Astrocyte (in vitro differentiated cells and primary cell): ENCODE measurements at regions not wholly inside any gene's neighbourhood (a gene's known extent, or its start where the extent isn't known, plus 50 kb on each side); places are given as distances from the start of the nearest gene placed in this dataset.

ENCODE experiments used
- DNase-seq: peaks from one replicate; pipeline ENCODE4 v3.0.0-alpha.2; 2010; ENCODE audit warnings: low read depth
- FAIRE-seq: peaks from 2 replicates; lab custom pipeline; 2011; peaks lifted over from hg19 to GRCh38; lab: Jason Lieb, UNC
- H2AFZ ChIP-seq: 2 replicates; pipeline ENCODE4 v1.6.0; 2012; ENCODE audit warnings: low read depth, low read length, inconsistent platforms
- H3K27ac ChIP-seq: 2 replicates; pipeline ENCODE4 v1.5.1; 2011; ENCODE audit warnings: low read depth, low read length, inconsistent platforms
- H3K27me3 ChIP-seq: 2 replicates; pipeline ENCODE4 v1.6.0; 2011; ENCODE audit warnings: low read length, inconsistent platforms; ENCODE audit not compliant: insufficient read depth
- H3K36me3 ChIP-seq: 2 replicates; pipeline ENCODE4 v1.5.1; 2011; ENCODE audit warnings: low read length, inconsistent platforms; ENCODE audit not compliant: insufficient read depth
- H3K4me1 ChIP-seq: 2 replicates; pipeline ENCODE4 v1.5.1; 2011; ENCODE audit warnings: low read length, inconsistent platforms; ENCODE audit not compliant: insufficient read depth
- H3K4me2 ChIP-seq: 2 replicates; pipeline ENCODE4 v1.6.0; 2012; ENCODE audit warnings: low read length, inconsistent platforms
- H3K4me3 ChIP-seq: 2 replicates; pipeline ENCODE4 v1.5.1; 2011; ENCODE audit warnings: low read depth, mild to moderate bottlenecking, low read length, inconsistent platforms; ENCODE audit not compliant: insufficient read depth
- H3K79me2 ChIP-seq: 2 replicates; pipeline ENCODE4 v1.6.0; 2012; ENCODE audit warnings: mild to moderate bottlenecking, low read length, inconsistent platforms; ENCODE audit not compliant: insufficient read depth
- H3K9ac ChIP-seq: 2 replicates; pipeline ENCODE4 v1.6.0; 2012; ENCODE audit warnings: mild to moderate bottlenecking, low read length, inconsistent platforms
- H3K9me3 ChIP-seq: 2 replicates; pipeline ENCODE4 v1.5.1; 2012; ENCODE audit warnings: low read depth, mild to moderate bottlenecking, low read length, inconsistent platforms; ENCODE audit not compliant: insufficient read depth
- H4K20me1 ChIP-seq: 2 replicates; pipeline ENCODE4 v1.6.0; 2012; ENCODE audit warnings: low read length, inconsistent platforms; ENCODE audit not compliant: insufficient read depth
- H3K27ac Mint-ChIP-seq: one replicate; pipeline ENCODE4 v1.8.0; 2021; ENCODE audit warnings: mild to moderate bottlenecking, mixed read lengths; ENCODE audit not compliant: unreplicated experiment
- H3K27me3 Mint-ChIP-seq: one replicate; pipeline ENCODE4 v1.8.0; 2021; ENCODE audit warnings: low read depth, mixed read lengths; ENCODE audit not compliant: unreplicated experiment
- H3K36me3 Mint-ChIP-seq: one replicate; pipeline ENCODE4 v1.8.0; 2021; ENCODE audit warnings: low read depth, mixed read lengths; ENCODE audit not compliant: unreplicated experiment
- H3K4me1 Mint-ChIP-seq: one replicate; pipeline ENCODE4 v1.8.0; 2021; ENCODE audit warnings: low read depth, mixed read lengths; ENCODE audit not compliant: unreplicated experiment
- H3K4me3 Mint-ChIP-seq: one replicate; pipeline ENCODE4 v1.8.0; 2021; ENCODE audit warnings: mild to moderate bottlenecking, moderate library complexity, mixed read lengths; ENCODE audit not compliant: unreplicated experiment
- H3K9me3 Mint-ChIP-seq: one replicate; pipeline ENCODE4 v1.8.0; 2021; ENCODE audit warnings: mild to moderate bottlenecking, mixed read lengths; ENCODE audit not compliant: unreplicated experiment
- CTCF ChIP-seq: IDR thresholded peaks from 2 replicates; pipeline ENCODE4 v1.5.1; 2011; ENCODE audit warnings: low read depth, mild to moderate bottlenecking, inconsistent platforms, low read length, moderate library complexity; ENCODE audit not compliant: insufficient read depth
- EZH2 ChIP-seq: IDR thresholded peaks from 2 replicates; pipeline ENCODE4 v1.6.1; 2012; ENCODE audit warnings: mild to moderate bottlenecking, low read length, inconsistent platforms; ENCODE audit not compliant: insufficient read depth

GRCh38 chr13:75217949-75218348 lies 264.0 kb downstream of the TBC1D4 start:
- Histone ChIP-seq H3K9ac (no peak overlapping the region), H4K20me1 (no peaks in the 10 kb centered on the region), H3K4me2 (no peak overlapping the region), H3K79me2 (no peaks in the 10 kb centered on the region), H3K4me1 (no peaks in the 10 kb centered on the region), H3K27ac (no peak overlapping the region), H3K27me3 (no peaks in the 10 kb centered on the region), H3K9me3 (no peaks in the 10 kb centered on the region), H3K36me3 (no peaks in the 10 kb centered on the region), H2AFZ (no peak overlapping the region), H3K4me3 (no peak overlapping the region)
- TF ChIP-seq EZH2 (no peak), CTCF (no peak)
- Mint-ChIP-seq H3K27ac (peak overlapping the region; percentile 77), H3K27me3 (peaks cover 3% of the 10 kb centered on the region), H3K4me1 (peaks cover 30% of the 10 kb centered on the region), H3K4me3 (no peak overlapping the region), H3K9me3 (peaks cover 2% of the 10 kb centered on the region), H3K36me3 (no peaks in the 10 kb centered on the region)
- no peak for FAIRE-seq
- DNase-seq, result peak; percentile 77

GRCh38 chr13:75216038-75216437 lies 265.9 kb downstream of the TBC1D4 start:
- Mint-ChIP-seq H3K27ac (peak overlapping the region; percentile 48), H3K9me3 (no peaks in the 10 kb centered on the region), H3K4me3 (no peak overlapping the region), H3K27me3 (peaks cover 3% of the 10 kb centered on the region), H3K4me1 (peaks cover 30% of the 10 kb centered on the region), H3K36me3 (no peaks in the 10 kb centered on the region)
- no peak overlapping the region for H3K9ac ChIP-seq
- H3K9me3 ChIP-seq, result no peaks in the 10 kb centered on the region
- H4K20me1 ChIP-seq, result no peaks in the 10 kb centered on the region
- TF ChIP-seq EZH2, result no peak
- no peak for TF ChIP-seq CTCF
- no peaks in the 10 kb centered on the region for H3K27me3 ChIP-seq
- H3K4me3 ChIP-seq, result no peak overlapping the region
- H3K36me3 ChIP-seq, result no peaks in the 10 kb centered on the region
- H2AFZ ChIP-seq, result peak overlapping the region; percentile 56
- no peak overlapping the region for H3K27ac ChIP-seq
- FAIRE-seq, result no peak
- no peaks in the 10 kb centered on the region for H3K4me1 ChIP-seq
- no peaks in the 10 kb centered on the region for H3K79me2 ChIP-seq
- DNase-seq, result no peak
- no peak overlapping the region for H3K4me2 ChIP-seq

GRCh38 chr13:75214846-75215245 lies 267.1 kb downstream of the TBC1D4 start:
- no peak for TF ChIP-seq EZH2
- Mint-ChIP-seq H3K4me3 (no peak overlapping the region), H3K27ac (no peak overlapping the region), H3K4me1 (peaks cover 30% of the 10 kb centered on the region), H3K36me3 (no peaks in the 10 kb centered on the region), H3K9me3 (peaks cover 5% of the 10 kb centered on the region), H3K27me3 (peaks cover 2% of the 10 kb centered on the region)
- H3K79me2 ChIP-seq, result no peaks in the 10 kb centered on the region
- H3K4me1 ChIP-seq, result no peaks in the 10 kb centered on the region
- no peaks in the 10 kb centered on the region for H3K27me3 ChIP-seq
- no peaks in the 10 kb centered on the region for H4K20me1 ChIP-seq
- H3K9me3 ChIP-seq, result no peaks in the 10 kb centered on the region
- no peak overlapping the region for H3K9ac ChIP-seq
- H3K4me3 ChIP-seq, result no peak overlapping the region
- no peak for FAIRE-seq
- H2AFZ ChIP-seq, result no peak overlapping the region
- no peak overlapping the region for H3K4me2 ChIP-seq
- no peaks in the 10 kb centered on the region for H3K36me3 ChIP-seq
- no peak for DNase-seq
- H3K27ac ChIP-seq, result no peak overlapping the region
